ENCODE measurements at regions not wholly inside any gene's neighbourhood (a gene's known extent, or its start where the extent isn't known, plus 50 kb on each side); places are given as distances from the start of the nearest gene placed in this dataset.

DNA sequence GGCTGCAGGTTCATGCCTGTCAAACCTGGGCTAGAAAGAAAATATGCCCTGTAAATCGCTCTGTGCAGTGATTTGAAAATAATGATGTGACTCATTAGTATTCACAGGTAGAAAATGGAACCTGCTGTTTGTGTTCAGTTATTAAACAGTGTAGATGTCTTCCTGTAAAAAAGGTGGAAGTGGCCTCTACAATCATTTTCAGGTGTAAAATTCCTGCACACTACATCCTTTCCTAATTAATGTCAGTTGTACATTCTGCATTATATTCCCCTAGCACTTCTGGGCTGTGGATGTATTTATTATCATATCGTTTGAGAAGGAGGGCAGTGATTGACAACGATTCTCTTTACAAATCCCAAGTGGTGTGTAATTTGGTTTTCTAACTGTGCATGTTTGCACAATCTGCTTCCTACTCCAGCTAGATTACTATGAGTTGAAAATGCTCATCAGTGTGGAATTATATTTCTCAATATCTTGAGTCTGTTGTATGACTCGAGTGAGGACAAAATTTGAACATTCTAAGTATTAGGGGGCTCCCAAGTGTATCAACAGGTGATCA is 454.0 kb upstream of the DDI1 start:
- DNase-seq = no peak
- Histone ChIP-seq H3K9me3 (replicated peaks) (no peaks in the 10 kb centered on the region), H3K4me3 (no peak overlapping the region), H3K36me3 (no peaks in the 10 kb centered on the region), H3K27ac (replicated peaks) (no peak overlapping the region), H3K27me3 (ENCODE audit: low read depth) (no peaks in the 10 kb centered on the region), H3K4me1 (peaks cover 10% of the 10 kb centered on the region)
- intact Hi-C loops (cut with micrococcal nuclease) = no loop called here
- TF ChIP-seq, protein P1, sequence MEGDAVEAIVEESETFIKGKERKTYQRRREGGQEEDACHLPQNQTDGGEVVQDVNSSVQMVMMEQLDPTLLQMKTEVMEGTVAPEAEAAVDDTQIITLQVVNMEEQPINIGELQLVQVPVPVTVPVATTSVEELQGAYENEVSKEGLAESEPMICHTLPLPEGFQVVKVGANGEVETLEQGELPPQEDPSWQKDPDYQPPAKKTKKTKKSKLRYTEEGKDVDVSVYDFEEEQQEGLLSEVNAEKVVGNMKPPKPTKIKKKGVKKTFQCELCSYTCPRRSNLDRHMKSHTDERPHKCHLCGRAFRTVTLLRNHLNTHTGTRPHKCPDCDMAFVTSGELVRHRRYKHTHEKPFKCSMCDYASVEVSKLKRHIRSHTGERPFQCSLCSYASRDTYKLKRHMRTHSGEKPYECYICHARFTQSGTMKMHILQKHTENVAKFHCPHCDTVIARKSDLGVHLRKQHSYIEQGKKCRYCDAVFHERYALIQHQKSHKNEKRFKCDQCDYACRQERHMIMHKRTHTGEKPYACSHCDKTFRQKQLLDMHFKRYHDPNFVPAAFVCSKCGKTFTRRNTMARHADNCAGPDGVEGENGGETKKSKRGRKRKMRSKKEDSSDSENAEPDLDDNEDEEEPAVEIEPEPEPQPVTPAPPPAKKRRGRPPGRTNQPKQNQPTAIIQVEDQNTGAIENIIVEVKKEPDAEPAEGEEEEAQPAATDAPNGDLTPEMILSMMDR (IDR thresholded peaks at IDR 0.05; ENCODE audit: borderline replicate concordance) = no peak

GRCh38 chr11:103584021-103584420 is 452.4 kb upstream of the DDI1 start:
- H3K4me3 ChIP-seq = no peak overlapping the region
- H3K27ac ChIP-seq (replicated peaks) = no peak overlapping the region
- TF ChIP-seq, protein P1 (IDR thresholded peaks at IDR 0.05; ENCODE audit: borderline replicate concordance) = no peak
- intact Hi-C loops (cut with micrococcal nuclease) = no loop called here
- H3K4me1 ChIP-seq = peaks cover 20% of the 10 kb centered on the region
- no peaks in the 10 kb centered on the region for H3K9me3 ChIP-seq (replicated peaks)
- H3K27me3 ChIP-seq (ENCODE audit: low read depth) = no peaks in the 10 kb centered on the region
- DNase-seq = no peak
- no peaks in the 10 kb centered on the region for H3K36me3 ChIP-seq

GRCh38 chr11:103584720-103585119 is 451.7 kb upstream of the DDI1 start:
- Histone ChIP-seq H3K36me3 (no peaks in the 10 kb centered on the region), H3K27ac (replicated peaks) (no peak overlapping the region), H3K9me3 (replicated peaks) (no peaks in the 10 kb centered on the region), H3K4me1 (peaks cover 20% of the 10 kb centered on the region), H3K27me3 (ENCODE audit: low read depth) (no peaks in the 10 kb centered on the region), H3K4me3 (no peak overlapping the region)
- intact Hi-C loops (cut with micrococcal nuclease) = no loop called here
- DNase-seq = no peak
- TF ChIP-seq, protein P1 (IDR thresholded peaks at IDR 0.05; ENCODE audit: borderline replicate concordance) = no peak

DNA sequence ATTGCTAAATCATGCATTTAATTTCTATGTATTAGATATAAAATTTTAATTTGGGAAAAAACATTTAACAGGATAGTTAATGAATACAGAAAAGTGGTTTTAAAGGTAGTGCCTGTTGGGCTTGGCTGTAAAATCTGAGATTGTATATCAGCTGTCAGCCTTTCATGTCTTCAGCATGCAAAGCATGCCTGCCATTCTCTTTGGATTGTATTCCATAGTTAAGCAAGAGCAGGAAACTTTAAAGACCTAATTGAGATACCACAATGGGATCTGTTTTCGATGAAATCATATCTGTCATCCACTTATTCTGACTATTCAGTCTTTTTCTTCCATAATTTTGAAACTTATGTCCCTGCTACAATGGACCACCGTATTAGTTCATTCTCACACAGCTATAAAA is 451.0 kb upstream of the DDI1 start:
- H3K36me3 ChIP-seq = no peaks in the 10 kb centered on the region
- no peak for DNase-seq
- H3K4me1 ChIP-seq = peaks cover 20% of the 10 kb centered on the region
- TF ChIP-seq, protein P1 (IDR thresholded peaks at IDR 0.05; ENCODE audit: borderline replicate concordance) = no peak
- intact Hi-C loops (cut with micrococcal nuclease) = no loop called here
- no peak overlapping the region for H3K27ac ChIP-seq (replicated peaks)
- no peaks in the 10 kb centered on the region for H3K9me3 ChIP-seq (replicated peaks)
- no peaks in the 10 kb centered on the region for H3K27me3 ChIP-seq (ENCODE audit: low read depth)
- no peak overlapping the region for H3K4me3 ChIP-seq

GRCh38 chr11:103585911-103586310 is 450.5 kb upstream of the DDI1 start:
- H3K4me1 ChIP-seq = peaks cover 20% of the 10 kb centered on the region
- no peaks in the 10 kb centered on the region for H3K36me3 ChIP-seq
- H3K9me3 ChIP-seq (replicated peaks) = no peaks in the 10 kb centered on the region
- DNase-seq = no peak
- H3K27me3 ChIP-seq (ENCODE audit: low read depth) = no peaks in the 10 kb centered on the region
- intact Hi-C loops (cut with micrococcal nuclease) = no loop called here
- no peak overlapping the region for H3K4me3 ChIP-seq
- no peak overlapping the region for H3K27ac ChIP-seq (replicated peaks)
- TF ChIP-seq, protein P1 (IDR thresholded peaks at IDR 0.05; ENCODE audit: borderline replicate concordance) = no peak

Measured in left ventricle myocardium inferior (tissue), 1 donor.